GM19455 (cell line): ENCODE measurements at regions not wholly inside any gene's neighbourhood (a gene's known extent, or its start where the extent isn't known, plus 50 kb on each side); places are given as distances from the start of the nearest gene placed in this dataset.
"Not testable (repeated sequence)": the region's sequence is repeated elsewhere in the genome, so short reads cannot be mapped to it uniquely, and the experiment has no call there.

Source experiments
- ATAC-seq: cut with Tn5 transposase; IDR thresholded peaks from one replicate; pipeline ENCODE4 v1.9.1; 2021; ENCODE audit not compliant: unreplicated experiment

DNA sequence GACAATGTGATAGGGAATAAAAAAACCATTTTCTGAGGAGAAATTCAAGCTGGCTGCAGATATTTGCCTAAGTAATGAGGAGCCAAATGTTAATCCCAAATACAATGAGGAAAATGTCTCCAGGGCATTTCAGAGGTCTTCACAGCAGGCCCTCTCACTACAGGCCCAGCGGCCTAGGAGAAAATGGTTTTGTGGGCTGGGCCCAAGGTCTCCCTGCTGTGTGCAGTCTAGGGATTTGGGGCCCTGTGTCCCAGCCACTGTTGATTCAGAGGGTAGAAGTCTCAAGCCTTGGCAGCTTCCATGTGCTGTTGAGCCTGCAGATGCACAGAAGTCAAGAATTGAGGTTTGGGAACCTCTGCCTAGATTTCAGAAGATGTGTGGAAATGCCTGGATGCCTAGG is 778.7 kb downstream of the CENPC start:
- ATAC-seq: no peak

DNA sequence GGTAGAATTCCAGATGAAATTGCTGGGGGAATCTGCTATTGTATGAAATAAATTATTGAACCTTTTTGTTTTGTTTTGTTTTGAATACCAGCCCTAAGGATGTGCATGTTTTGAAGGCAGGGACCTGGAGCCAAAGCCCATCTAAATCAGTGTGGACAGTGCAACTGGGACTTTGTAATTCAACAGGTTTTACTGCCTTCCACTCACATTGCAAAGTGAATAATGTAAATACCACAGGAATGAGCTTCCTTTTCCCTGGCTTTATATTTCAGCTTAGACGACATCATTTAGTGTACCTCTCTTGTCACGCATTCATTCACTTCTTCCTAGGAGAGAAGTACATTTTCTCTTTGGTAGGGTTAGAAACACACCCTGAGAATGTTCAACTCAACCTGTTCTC is 795.0 kb downstream of the CENPC start:
- no peak for ATAC-seq

DNA sequence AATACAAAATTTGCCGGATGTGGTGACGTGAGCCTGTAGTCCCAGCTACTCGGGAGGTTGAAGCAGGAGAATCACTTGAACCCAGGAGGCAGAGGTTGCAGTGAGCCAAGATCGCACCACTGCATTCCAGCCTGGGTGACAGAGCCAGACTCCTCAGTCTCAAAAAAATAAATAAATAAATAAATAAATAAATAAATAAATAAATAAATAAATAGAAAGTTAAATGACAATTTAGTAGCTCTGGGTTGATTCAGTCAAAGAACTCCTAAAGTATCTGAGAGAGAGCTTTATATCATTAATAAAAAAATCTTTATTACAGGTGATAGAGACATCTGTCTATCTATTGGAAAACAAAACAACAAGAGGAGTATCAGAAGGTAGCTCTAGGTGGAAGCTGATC is 798.4 kb downstream of the CENPC start:
- ATAC-seq: not testable (repeated sequence)

DNA sequence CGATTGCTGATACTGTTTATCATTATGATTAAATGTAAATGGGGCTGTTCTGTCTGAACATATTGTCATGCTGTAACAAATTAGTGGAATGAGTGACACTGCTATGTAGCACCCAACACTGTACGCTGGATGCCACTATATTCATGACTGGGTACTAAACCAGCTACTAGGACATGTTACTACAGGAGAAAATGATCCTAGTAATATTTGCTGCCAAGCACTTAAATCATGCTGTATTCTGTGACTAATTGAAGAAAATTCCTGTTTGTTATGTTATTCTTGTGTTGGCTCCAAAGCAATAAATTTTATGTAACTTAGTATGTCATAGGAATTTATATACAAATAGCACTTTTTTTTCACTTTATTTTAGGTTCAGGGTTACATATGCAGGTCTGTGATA is 804.2 kb downstream of the CENPC start:
- no peak for ATAC-seq

DNA sequence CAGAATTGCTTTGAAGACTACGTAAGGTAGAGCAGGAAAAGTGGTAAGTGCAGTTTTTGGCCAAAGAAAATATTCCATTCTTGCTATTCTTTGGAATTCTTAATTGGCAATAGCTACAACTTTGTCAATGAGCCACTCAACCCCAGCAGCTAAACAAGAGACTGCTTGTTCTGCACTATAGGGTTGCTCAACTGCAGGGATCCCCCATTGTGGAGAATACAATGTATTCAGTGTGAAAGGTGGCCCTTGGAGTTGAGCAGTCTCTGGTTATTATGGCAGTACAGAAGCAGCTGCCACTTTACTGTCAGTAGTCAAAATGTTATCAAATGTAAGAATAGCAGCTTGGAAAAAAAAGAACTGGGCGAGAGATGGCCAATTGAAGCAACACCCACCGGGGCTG is 808.7 kb downstream of the CENPC start:
- no peak for ATAC-seq

DNA sequence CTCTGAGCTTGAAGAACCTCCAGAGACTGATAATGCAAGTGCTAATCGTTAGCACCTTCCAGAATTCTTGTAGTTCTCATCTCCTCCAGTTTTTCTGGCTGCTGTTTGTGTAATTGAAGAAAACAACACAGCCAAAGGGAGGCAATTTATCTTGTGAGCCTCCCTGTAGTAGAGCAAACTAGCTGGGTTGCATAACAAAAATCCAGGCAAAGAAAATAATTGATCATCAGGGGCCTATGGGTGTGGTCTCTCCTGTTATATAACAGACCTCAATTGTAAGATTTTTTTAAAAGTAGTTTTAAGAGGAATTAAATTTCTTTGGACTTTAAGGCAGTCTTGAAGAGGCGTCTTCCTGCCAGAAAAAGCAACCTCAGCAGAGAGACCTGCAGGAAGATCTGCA is 817.0 kb downstream of the CENPC start:
- no peak for ATAC-seq

DNA sequence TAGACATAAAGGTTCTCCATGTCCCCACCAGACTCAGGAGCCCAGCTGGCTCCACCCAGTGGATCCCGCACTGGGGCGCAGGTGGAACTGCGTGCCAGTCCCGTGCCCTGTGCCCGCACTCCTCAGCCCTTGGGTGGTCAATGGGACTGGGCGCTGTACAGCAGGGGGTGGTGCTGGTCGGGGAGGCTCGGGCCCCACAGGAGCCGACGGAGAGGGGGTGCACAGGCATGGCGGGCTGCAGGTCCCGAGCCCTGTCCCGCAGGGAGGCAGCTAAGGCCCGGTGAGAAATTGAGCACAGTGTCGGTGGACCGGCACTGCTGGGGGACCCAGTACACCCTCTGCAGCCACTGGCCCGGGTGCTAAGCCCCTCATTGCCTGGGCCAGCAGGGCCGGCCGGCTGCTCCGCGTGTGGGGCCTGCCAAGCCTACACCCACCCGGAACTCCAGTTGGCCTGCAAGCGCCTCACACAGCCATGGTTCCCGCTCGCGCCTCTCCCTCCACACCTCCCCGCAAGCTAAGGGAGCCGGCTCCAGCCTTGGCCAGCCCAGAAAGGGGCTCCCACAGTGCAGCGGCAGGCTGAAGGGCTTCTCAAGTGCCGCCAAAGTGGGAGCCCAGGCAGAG is 832.9 kb downstream of the CENPC start:
- not testable (repeated sequence) for ATAC-seq

DNA sequence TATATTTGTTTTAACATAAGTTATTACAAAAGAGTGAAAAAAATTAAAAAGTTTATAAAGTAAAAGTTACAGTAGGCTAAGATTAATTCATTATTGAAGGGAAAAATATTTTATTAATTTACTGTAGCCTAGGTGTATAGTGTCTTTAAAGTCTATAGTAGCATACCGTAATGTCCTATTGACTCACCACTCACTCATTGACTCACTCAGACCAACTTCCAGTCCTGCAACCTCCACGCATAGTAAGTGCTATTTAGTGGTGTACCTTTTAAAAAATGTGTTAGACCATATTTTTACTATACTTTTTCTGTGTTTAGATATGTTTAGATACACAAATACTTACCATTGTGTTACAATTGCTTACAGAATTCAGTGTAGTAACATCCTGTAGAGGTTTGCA is 841.1 kb downstream of the CENPC start:
- ATAC-seq: no peak

DNA sequence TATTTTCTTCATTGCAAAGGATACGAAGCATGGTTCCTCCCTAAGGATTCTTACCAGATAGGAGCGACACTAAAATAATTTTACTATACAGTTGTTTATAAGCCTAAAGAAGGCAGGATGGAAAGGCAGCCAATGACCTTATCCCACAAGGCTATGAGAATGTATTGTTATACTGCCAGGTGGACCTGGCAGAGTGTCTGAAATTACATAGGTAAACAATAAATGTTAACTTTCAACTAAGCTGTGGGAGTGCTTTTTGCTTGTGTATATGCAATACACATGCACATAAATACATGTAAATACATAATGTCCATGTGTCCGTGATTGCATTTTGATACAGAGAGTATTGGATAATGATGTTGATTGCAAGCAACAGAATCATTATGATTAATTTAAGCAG is 850.6 kb downstream of the CENPC start:
- ATAC-seq: no peak

DNA sequence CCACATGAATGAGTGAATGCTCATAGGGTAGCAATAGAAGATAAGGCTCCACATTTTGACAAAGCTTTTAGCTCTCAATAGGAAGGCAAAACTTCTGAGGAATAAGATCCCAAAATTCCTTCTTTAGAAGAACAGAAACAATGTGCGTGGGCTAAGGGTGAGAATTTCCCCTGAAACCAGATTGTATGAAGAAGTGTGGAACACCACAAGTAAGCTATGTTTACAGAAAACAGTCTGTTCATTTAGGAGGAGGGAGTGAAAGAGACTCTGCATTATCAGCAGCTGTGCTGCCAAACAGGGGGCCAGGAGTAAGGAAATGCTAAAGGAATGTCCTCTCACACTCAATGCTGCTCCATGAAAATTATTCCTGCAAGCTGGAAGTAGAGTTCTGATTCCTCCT is 851.6 kb downstream of the CENPC start:
- no peak for ATAC-seq

DNA sequence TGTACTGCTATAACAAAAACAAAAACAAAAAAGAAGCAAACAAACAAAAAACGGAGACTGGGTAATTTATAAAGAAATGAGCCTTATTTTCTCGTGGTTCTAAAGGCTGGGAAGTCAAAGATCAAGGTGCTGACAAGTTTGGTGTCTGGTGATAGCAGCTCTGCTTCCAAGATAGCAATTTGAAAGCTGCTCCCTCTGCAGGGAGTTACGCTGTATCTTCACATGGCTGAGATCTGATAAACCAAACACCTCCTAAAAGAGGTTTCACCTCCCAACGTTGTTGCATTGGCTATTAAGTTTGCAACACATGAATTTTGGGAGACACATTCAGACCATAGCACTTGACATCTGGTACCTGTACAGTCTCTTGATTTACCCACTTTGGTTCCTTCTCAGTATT is 854.2 kb downstream of the CENPC start:
- no peak for ATAC-seq

DNA sequence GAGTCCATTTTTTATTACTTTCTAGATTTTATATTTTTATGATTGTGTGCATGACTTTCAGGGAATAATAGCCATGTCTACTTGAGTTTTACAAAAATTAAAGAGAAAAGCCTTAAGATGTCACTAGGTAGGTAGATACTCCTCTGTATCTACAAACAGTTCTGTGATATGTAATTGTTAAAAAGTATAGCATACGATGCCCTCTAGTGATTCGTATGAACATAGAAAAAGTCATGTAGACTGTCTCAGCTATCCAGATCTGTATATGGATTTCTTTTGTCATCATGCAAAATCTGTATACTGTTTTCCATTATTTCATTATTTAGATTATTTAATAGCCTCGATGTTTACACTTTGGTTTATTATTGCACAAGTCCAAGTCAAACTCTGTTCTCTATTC is 856.6 kb downstream of the CENPC start:
- ATAC-seq: no peak

DNA sequence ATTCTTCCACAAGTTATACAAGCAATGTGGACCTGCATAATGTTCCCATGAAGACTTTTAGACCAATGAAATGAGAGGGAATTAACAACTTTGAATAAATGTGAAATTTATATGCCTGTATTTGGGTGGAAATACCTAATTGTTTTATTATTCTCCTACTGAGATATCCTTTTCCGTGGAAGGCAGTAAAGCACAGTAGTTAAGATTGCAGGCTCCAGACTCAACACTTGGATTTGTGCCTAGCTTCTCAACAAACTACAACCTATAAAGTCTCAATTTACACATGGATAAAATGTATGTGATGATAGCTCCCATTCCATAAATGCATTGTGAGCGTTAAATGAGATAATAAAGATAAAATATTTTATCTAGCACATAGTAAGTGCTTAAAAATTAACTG is 857.8 kb downstream of the CENPC start:
- no peak for ATAC-seq

DNA sequence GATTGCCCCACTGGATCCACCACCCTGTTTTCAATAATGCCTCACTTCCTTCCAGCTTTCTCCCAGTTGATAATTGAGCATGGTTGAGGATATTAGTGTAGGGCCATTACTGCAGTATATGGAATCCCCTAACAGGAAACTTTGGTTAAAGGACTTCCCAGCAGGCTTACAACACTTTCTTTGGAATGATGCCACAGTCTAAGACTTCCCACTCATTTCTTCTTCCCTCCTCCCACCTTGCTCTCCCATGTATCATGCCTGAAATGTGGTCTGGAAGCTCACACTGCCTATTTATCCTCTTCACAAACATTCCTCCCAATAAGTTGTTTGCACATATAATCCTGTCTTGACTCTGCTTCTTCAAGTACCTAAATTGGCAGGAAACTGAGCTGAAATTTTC is 863.3 kb downstream of the CENPC start:
- ATAC-seq: no peak

DNA sequence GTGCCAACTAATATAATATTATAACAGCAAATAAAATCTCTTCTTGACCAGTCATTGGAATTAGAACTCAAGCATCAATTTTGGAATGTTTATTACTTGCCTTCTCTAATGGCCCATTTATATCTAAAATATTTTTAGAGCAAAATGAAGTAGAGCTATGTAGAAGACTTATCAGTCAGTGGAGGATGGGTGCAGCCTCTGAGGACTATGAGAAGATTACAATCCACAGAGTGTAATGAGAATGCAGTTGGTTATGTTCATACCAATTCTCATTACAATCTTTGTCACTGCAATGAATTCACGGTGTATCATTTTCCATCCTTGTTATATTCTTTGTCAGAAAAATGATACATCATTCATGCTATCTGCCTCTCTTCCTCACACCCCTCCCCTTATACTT is 878.1 kb downstream of the CENPC start:
- ATAC-seq: no peak

DNA sequence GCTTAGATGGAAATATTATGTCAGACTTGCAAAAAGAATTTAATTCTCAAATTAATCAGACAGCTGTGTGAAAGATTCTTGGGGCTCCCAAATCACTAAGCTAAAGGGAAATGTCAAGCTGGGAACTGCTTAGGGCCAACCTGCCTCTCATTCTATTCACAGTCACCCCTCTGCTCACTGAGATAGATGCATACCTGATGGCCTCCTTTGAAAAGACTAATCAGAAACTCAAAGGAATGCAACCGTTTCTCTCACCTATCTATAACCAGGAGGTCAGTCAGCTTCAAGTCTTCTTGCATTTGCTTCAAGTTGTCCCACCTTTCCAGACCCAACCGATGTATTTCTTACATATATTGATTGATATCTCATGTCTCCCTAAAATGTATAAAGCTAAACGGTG is 882.7 kb downstream of the CENPC start:
- no peak for ATAC-seq

DNA sequence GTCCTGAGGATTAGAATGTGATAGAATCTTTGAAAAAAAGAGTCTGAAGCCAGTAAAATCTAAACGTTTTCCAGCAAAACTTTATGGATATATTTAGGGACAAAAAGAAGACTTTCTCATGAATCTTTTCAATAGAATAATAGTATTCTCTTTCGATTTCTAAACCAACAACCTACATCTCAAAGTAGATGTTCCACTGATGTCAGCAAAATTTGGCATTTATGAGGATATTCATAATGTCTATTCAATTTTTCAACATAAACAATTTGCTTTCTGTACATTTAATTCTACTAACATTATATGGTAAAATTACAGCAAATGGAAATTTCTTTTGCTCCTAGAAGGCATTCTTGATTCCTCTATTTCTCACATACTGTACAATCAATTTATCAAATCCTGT is 886.5 kb downstream of the CENPC start:
- ATAC-seq: no peak

DNA sequence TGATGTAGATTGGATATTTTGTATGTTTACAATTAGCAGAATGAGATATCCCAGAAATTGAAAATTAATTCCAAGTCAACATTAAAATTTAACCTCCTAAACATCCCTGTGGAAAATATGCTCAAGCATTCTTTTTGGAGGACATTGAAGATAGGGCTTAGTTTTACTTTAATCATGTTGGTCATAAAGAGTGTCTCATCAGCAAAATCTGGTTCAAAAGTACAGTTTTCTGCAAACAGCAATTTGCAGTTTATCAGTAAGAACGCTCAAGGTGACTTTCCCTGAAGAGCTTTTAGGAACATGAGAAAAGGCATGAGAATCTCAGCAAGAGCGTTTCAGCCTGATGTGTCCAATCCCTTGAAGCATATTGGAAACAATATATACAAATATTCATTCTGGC is 889.8 kb downstream of the CENPC start:
- no peak for ATAC-seq

DNA sequence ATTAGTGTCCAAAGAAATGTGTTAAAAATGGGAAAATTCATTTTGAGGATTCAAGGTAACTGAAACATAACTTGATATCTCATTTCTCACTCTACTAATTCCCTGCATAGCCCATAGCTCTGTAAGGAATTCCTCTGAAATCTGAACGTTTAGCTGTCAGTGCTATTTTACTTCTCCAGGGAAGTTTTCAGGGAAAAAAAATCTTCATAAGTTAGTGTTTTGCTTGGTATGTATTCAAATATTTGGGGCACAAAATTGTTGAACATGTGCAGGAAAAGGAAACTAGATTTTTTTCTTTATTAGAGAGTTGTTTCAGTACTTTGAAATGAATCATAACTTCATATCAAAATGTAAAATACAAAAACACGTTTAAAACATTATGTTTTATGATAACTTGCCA is 891.4 kb downstream of the CENPC start:
- ATAC-seq: no peak

DNA sequence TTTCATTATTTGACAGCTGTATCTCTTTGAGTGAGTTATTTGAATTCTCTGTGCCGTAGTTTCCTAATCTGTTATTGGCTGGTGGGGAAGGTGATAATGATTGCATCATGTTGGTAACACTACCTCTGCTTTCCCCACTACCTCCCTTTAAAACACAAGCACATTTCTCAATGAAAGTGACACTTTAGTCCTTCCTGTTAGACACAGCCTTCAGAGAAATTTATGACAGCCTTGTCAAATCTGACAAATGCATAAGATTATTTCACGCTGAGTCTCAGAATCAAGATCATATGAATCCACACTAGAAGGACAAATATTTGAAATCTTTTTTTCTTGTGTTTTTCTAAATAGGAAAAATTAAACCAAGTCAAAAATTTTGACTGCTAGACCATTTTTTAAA is 896.1 kb downstream of the CENPC start:
- ATAC-seq: no peak

DNA sequence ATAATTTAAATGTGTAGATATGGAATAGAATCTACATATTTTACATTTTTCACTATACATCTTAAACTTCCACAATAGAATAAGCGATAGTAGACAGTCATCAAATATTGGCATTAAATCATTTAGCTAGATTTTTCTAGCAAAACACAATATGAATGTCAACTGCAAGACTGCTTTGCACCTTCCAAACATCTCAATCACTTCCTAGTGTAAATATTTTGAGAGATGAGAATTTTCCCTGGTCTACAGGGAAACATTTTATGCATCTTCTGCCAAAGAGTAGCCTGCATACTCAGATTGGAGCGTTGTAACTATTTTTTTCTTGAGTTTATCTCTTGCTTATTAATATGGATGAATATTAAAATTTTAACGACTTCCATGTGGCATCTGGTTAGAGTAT is 897.4 kb downstream of the CENPC start:
- no peak for ATAC-seq

DNA sequence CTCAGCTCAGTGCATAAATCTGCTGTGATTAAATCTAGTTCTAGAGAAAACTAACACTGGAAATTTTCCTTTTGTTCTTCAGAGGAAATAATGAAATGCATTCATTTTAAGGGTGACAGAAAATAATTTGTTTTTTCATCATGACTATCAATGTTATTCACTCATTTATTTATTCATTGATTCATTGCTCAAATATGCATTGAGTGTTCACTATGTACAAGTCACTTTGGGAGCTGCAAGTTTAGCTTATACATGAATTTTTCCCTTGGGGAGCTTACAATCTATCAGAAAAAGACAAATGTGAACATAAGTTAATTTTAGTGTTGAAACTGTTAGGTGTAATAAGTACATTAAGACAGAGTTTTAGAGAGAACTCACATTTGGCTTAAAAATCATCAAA is 897.8 kb downstream of the CENPC start:
- no peak for ATAC-seq

DNA sequence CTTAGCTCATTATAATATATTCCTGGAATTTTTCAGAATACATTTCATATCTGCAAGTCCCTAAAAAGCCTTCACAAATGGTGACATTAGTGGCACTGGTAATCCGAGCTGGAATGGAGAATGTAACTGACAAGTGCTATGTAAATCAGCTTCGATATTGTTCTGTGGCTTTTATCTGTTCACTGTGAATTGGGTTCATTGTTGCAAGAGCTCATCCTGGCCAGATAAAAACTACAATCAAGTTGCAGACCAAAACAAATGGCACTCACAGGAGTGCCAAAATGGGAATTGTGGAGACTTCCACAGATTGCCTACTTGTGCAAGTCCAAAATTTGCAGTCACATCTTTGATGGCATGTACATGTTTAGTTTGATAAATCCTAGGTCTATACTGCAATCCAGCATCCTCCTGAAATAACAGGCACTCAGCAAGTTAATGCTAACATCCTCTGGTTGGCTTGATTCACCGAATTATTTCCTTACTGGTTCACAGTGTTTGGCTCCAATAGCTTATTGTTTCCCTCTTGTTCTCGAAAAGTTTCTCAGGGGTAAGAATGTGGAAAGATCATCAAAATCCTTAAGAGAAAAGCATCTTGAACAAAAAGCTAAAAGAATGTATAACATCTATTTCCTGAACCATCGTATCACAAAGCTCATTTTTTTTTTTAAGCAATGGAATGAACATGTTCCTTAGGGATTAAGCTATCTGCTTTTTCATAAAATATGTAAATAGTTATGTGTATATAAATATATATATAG is 904.9 kb downstream of the CENPC start:
- ATAC-seq: no peak
